HG03460 (cell line): ENCODE measurements at regions not wholly inside any gene's neighbourhood (a gene's known extent, or its start where the extent isn't known, plus 50 kb on each side); places are given as distances from the start of the nearest gene placed in this dataset.
"Not testable (repeated sequence)": the region's sequence is repeated elsewhere in the genome, so short reads cannot be mapped to it uniquely, and the experiment has no call there.

Source experiments
- ATAC-seq: cut with Tn5 transposase; IDR thresholded peaks from one replicate; pipeline ENCODE4 v1.9.1; 2021; ENCODE audit not compliant: unreplicated experiment

- no peak for ATAC-seq
Measured at GRCh38 chr4:120636120-120636630, 286.4 kb downstream of the PRDM5 start.

- ATAC-seq, result no peak
Measured at GRCh38 chr4:120633810-120634209, 288.7 kb downstream of the PRDM5 start.

- ATAC-seq, result no peak
Measured at GRCh38 chr4:120630427-120630826, 292.1 kb downstream of the PRDM5 start.

- no peak for ATAC-seq
Measured at GRCh38 chr4:120629546-120630108, 292.9 kb downstream of the PRDM5 start.

GRCh38 chr4:120622601-120623000, 299.9 kb downstream of the PRDM5 start:
- no peak for ATAC-seq

GRCh38 chr4:120617171-120617570, 305.4 kb downstream of the PRDM5 start:
- no peak for ATAC-seq

GRCh38 chr4:120616041-120616440, 306.5 kb downstream of the PRDM5 start:
- ATAC-seq, result no peak

- no peak for ATAC-seq
Measured at GRCh38 chr4:120613778-120614177, 308.7 kb downstream of the PRDM5 start.

GRCh38 chr4:120611092-120611491, 311.4 kb downstream of the PRDM5 start:
- no peak for ATAC-seq

- no peak for ATAC-seq
Measured at GRCh38 chr4:120591038-120591437, 331.5 kb downstream of the PRDM5 start.

GRCh38 chr4:120589787-120590186, 332.7 kb downstream of the PRDM5 start:
- ATAC-seq, result no peak

- no peak for ATAC-seq
Measured at GRCh38 chr4:120568731-120569130, 353.8 kb downstream of the PRDM5 start.

GRCh38 chr4:120561648-120562047, 360.9 kb downstream of the PRDM5 start:
- ATAC-seq, result no peak

- no peak for ATAC-seq
Measured at GRCh38 chr4:120557372-120557771, 365.2 kb downstream of the PRDM5 start.

- ATAC-seq, result no peak
Measured at GRCh38 chr4:120555058-120555457, 367.5 kb downstream of the PRDM5 start.

GRCh38 chr4:120554086-120554485, 368.4 kb downstream of the PRDM5 start:
- no peak for ATAC-seq

GRCh38 chr4:120550624-120551220, 371.8 kb downstream of the PRDM5 start:
- ATAC-seq, result not testable (repeated sequence)

- ATAC-seq, result no peak
Measured at GRCh38 chr4:120549011-120549570, 373.4 kb downstream of the PRDM5 start.

- ATAC-seq, result no peak
Measured at GRCh38 chr4:120545391-120545790, 377.1 kb downstream of the PRDM5 start.

- ATAC-seq, result no peak
Measured at GRCh38 chr4:120544838-120545237, 377.7 kb downstream of the PRDM5 start.

- ATAC-seq, result no peak
Measured at GRCh38 chr4:120540625-120541024, 381.9 kb downstream of the PRDM5 start.

GRCh38 chr4:120536884-120537283, 385.6 kb downstream of the PRDM5 start:
- no peak for ATAC-seq

GRCh38 chr4:120528428-120528827, 394.1 kb downstream of the PRDM5 start:
- ATAC-seq, result no peak
